Urinary bladder (tissue), 3 donors: ENCODE measurements at regions not wholly inside any gene's neighbourhood (a gene's known extent, or its start where the extent isn't known, plus 50 kb on each side); places are given as distances from the start of the nearest gene placed in this dataset.
A peak's percentile ranks its signal among the peaks of the same experiment; 100 is the strongest.

Experiments
- DNase-seq: peaks from one replicate; pipeline ENCODE4 v3.0.0-alpha.2; 2015; ENCODE audit errors: extremely low spot score
- H3K27ac ChIP-seq: one replicate; pipeline ENCODE4 v1.5.1; 2013; ENCODE audit warnings: low read depth, mild to moderate bottlenecking, moderate library complexity
- H3K36me3 ChIP-seq: one replicate; pipeline ENCODE4 v1.6.1; 2013; ENCODE audit warnings: mild to moderate bottlenecking, moderate library complexity; ENCODE audit not compliant: insufficient read depth
- H3K4me1 ChIP-seq: one replicate; pipeline ENCODE4 v1.6.1; 2013; ENCODE audit warnings: mild to moderate bottlenecking, moderate library complexity; ENCODE audit not compliant: insufficient read depth
- H3K4me3 ChIP-seq: one replicate; pipeline ENCODE4 v1.5.1; 2013; ENCODE audit warnings: low read depth, low read length
- WGBS: extraction: QIAGEN DNeasy Blood & Tissue Kit; methylation state at CpG from one replicate; pipeline ENCODE4 v1.1.7; 2013; 5-methylcytosine and 5-hydroxymethylcytosine counted together
- donor health status: healthy with polysubstance abuse.
- donor health status: healthy.

GRCh38 chr3:154779571-154779970 is 300.5 kb upstream of the MME start:
- Histone ChIP-seq H3K4me1 (no peaks in the 10 kb centered on the region), H3K36me3 (no peaks in the 10 kb centered on the region), H3K4me3 (no peak overlapping the region), H3K27ac (no peak overlapping the region)
- DNase-seq, result no peak
- WGBS, result 11% methylated on average over 2 of the region's 2 CpGs

DNA sequence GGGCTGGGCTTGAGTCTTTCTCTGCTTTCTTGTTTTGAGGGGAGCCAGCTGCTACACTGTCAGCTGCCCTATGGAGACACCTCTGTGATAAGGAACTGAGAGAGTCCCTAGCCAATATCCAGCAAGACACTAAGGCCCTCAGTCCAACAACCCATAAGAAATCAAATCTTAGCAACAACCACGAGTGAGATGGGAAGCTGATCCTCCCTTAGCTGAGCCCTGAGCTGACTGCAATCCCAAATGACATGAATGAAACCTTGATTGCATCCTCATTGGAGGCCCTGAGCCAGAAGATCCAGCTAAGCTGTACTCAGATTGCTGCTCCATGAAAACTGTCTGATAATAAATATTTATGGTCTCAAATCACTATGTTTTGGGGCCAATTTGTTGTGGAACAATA is 302.1 kb upstream of the MME start:
- H3K27ac ChIP-seq, result no peak overlapping the region
- no peak for DNase-seq
- no peaks in the 10 kb centered on the region for H3K36me3 ChIP-seq
- 52% methylated on average over 1 of the region's 1 CpG for WGBS
- no peak overlapping the region for H3K4me3 ChIP-seq
- H3K4me1 ChIP-seq, result no peaks in the 10 kb centered on the region

DNA sequence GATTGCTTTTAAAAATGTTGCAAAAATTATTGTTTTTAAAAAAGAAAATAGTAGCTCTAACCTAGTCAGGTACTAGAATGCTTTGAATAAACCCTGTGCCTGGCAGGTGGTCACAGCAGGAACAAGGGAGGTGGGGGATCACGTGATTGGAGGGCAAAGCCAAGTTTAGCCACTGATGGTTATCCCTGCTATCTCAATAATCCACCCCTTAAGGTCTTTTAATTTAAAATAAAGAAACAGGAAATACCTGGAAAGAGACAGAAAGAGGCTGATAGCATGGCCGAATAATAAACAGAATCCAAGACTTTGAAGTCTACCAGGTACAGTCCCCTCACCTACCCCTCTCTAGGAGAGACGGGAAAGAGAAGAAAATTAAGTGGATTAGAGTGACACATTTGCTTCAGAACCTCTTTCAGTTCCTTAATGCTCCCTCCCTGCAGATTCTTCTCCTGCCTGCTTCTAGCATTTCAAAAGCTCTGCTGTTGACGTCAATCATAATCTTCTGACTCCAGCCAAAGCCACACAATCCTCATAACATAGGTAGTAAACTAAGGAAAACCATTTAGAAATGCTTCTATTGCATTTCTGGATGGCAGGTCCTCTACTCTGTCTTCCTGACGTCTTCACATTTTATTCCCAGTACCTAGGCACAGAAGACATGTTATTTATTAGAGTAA is 303.4 kb upstream of the MME start:
- Histone ChIP-seq H3K27ac (no peak overlapping the region), H3K4me3 (no peak overlapping the region), H3K4me1 (no peaks in the 10 kb centered on the region), H3K36me3 (no peaks in the 10 kb centered on the region)
- no peak for DNase-seq
- 72% methylated on average over 5 of the region's 5 CpGs for WGBS

DNA sequence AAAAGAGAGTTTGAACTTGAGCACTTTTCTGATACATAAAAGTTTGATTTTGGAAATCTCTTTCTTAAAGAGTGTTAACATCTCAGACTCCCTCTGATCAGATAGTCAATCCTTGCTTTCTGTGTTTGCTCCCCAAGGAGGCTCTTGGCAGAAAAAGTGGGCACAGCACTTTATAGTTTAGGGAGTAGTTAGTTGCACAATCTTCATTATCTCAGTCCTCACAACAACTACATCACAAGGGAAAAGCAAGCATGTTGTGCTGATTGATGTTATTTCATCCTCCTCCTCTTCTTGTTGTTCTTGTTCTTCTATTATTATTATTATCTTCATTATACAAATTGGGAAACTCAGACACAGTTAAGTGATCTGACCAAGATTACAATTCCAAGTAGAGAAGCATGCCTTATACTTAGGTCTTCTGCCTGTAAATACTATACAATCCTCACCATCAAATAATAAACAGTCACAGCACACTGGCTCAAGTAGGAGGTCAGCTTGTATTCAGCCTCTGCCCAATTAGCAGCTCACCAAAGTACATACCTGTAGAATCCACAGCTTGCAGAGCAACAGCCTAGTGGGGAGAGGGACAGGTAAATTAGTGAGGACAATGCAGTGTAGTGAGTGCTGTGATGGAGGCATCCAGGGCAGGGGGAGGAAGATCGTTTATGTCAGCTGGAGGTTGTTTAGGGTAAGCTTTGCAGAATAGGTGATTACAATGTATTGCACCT is 304.1 kb upstream of the MME start:
- Histone ChIP-seq H3K27ac (no peak overlapping the region), H3K36me3 (no peaks in the 10 kb centered on the region), H3K4me3 (no peak overlapping the region), H3K4me1 (no peaks in the 10 kb centered on the region)
- DNase-seq, result no peak
- 64% methylated on average over 1 of the region's 1 CpG for WGBS

GRCh38 chr3:154766765-154767503 is 313.2 kb upstream of the MME start:
- no peak overlapping the region for H3K27ac ChIP-seq
- no peak overlapping the region for H3K4me3 ChIP-seq
- WGBS, result 88% methylated on average over 5 of the region's 5 CpGs
- no peak for DNase-seq
- H3K4me1 ChIP-seq, result no peaks in the 10 kb centered on the region
- H3K36me3 ChIP-seq, result no peaks in the 10 kb centered on the region

GRCh38 chr3:154764856-154765640 is 315.1 kb upstream of the MME start:
- no peak for DNase-seq
- WGBS, result 63% methylated on average over 3 of the region's 3 CpGs

DNA sequence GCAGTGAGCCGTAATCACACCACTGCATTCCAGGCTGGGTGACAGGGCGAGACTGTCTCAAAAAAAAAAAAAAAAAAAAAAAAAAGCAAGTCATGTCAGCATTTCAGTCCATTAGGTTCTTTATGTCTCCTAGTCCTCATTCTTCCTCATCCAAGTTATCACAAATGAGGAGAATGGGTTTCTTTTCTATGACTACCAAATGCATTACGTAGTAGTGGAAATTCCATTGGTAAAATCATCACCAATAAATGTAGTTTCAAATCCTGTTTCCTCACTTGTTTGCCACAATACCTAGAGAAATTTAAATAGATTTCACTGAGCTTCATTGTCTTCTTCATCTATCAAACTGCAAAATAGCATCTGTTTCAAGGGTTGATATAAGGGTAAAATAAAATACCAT is 317.6 kb upstream of the MME start:
- H3K27ac ChIP-seq, result no peak overlapping the region
- WGBS, result over 99% methylated on average over 3 of the region's 3 CpGs
- no peak overlapping the region for H3K4me3 ChIP-seq
- H3K36me3 ChIP-seq, result no peaks in the 10 kb centered on the region
- no peaks in the 10 kb centered on the region for H3K4me1 ChIP-seq
- DNase-seq, result no peak

More at GRCh38 chr3:154764856-154765640, 315.1 kb upstream of the MME start:
- H3K27ac ChIP-seq, result no peak overlapping the region
- H3K4me1 ChIP-seq, result no peaks in the 10 kb centered on the region
- H3K36me3 ChIP-seq, result no peaks in the 10 kb centered on the region
- H3K4me3 ChIP-seq, result no peak overlapping the region

- Histone ChIP-seq H3K4me3 (no peak overlapping the region), H3K27ac (no peak overlapping the region), H3K4me1 (no peaks in the 10 kb centered on the region), H3K36me3 (no peaks in the 10 kb centered on the region)
- no peak for DNase-seq
- WGBS, result 94% methylated on average over 3 of the region's 3 CpGs
Observed at GRCh38 chr3:154759966-154760365, 320.2 kb upstream of the MME start.

DNA sequence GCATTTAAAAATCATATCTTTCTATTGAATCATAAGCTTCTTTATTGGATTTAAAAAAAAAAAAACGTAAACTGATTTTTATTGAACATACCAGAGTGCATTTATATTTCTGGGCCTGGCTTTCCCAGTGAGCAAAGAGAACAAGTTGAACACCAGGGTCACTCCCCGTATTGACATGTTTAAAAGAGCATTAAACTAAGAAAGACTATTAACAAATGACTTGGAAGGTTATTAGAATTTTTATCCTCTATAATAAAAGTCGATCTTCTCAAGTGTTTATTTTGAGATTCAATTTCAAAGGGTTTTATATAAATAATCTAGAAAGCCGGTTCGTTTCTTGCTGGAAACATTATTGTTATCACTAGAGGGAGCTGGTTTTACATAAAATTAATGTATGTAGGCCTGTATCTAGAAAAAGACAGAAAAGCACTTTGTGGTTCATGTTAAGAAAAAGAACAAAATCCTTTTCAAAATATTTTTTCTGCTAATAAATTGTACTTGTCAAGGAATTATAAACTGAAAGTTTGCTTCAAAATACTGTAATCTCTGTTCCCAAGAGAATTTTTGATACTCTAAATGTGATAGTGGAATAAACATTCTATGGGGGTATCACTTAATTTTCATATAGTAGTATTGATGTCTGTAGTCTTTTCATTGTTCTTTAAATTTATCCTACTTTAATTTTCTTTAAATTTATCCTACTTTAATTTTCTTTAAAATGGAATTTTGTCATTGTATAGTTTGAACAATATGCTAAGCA is 321.8 kb upstream of the MME start:
- no peak overlapping the region for H3K27ac ChIP-seq
- no peaks in the 10 kb centered on the region for H3K4me1 ChIP-seq
- WGBS, result 12% methylated on average over 5 of the region's 5 CpGs
- DNase-seq, result peak; percentile 28
- no peaks in the 10 kb centered on the region for H3K36me3 ChIP-seq
- H3K4me3 ChIP-seq, result no peak overlapping the region

GRCh38 chr3:154753101-154753500 is 323.1 kb upstream of the GPR149 start:
- WGBS, result 56% methylated on average over 1 of the region's 1 CpG

GRCh38 chr3:154749514-154749913 is 319.5 kb upstream of the GPR149 start:
- 94% methylated on average over 3 of the region's 3 CpGs for WGBS
- Histone ChIP-seq H3K4me3 (no peak overlapping the region), H3K27ac (no peak overlapping the region), H3K36me3 (no peaks in the 10 kb centered on the region), H3K4me1 (no peaks in the 10 kb centered on the region)
- no peak for DNase-seq

More at GRCh38 chr3:154753101-154753500, 323.1 kb upstream of the GPR149 start:
- H3K36me3 ChIP-seq, result no peaks in the 10 kb centered on the region
- H3K27ac ChIP-seq, result no peak overlapping the region
- no peaks in the 10 kb centered on the region for H3K4me1 ChIP-seq
- no peak overlapping the region for H3K4me3 ChIP-seq
- DNase-seq, result no peak

- no peak overlapping the region for H3K27ac ChIP-seq
- no peak for DNase-seq
- no peaks in the 10 kb centered on the region for H3K36me3 ChIP-seq
- no peaks in the 10 kb centered on the region for H3K4me1 ChIP-seq
- 35% methylated on average over 1 of the region's 1 CpG for WGBS
- no peak overlapping the region for H3K4me3 ChIP-seq
Observed at GRCh38 chr3:154745929-154746328, 315.9 kb upstream of the GPR149 start.

- Histone ChIP-seq H3K36me3 (no peaks in the 10 kb centered on the region), H3K4me3 (no peak overlapping the region), H3K27ac (no peak overlapping the region), H3K4me1 (no peaks in the 10 kb centered on the region)
- no peak for DNase-seq
Observed at GRCh38 chr3:154745122-154745521, 315.1 kb upstream of the GPR149 start.
